Brain microvascular endothelial cell (primary cell): ENCODE measurements at regions not wholly inside any gene's neighbourhood (a gene's known extent, or its start where the extent isn't known, plus 50 kb on each side); places are given as distances from the start of the nearest gene placed in this dataset.

ENCODE experiments used
- DNase-seq: peaks from one replicate; pipeline ENCODE4 v3.0.0-alpha.2; 2020
- H3K27ac ChIP-seq: fragments of 250-450 bp; sonication (Bioruptor Pico); 2 replicates; pipeline ENCODE4 v1.5.1; 2020; ENCODE audit warnings: mild to moderate bottlenecking, moderate library complexity
- H3K27me3 ChIP-seq: fragments of 250-450 bp; sonication (Bioruptor Pico); replicated peaks from 2 replicates; pipeline ENCODE4 v1.5.1; 2020; ENCODE audit warnings: mild to moderate bottlenecking
- H3K36me3 ChIP-seq: fragments of 250-450 bp; sonication (Bioruptor Pico); replicated peaks from 2 replicates; pipeline ENCODE4 v1.5.1; 2020; ENCODE audit warnings: mild to moderate bottlenecking
- H3K4me3 ChIP-seq: 2 replicates; pipeline ENCODE4 v1.5.1; 2011; ENCODE audit warnings: low read depth, mild to moderate bottlenecking, control low read depth, low read length, moderate library complexity
- in situ Hi-C: cut with HindIII; loops from 2 replicates; pipeline ENCODE4 v1.10.0; 2017; ENCODE audit warnings: low sequenced_read_pairs, low pct_ligation_motif_present
- TF ChIP-seq, protein P1 (sequence below): IDR thresholded peaks from 2 replicates; pipeline ENCODE4 v1.5.1; 2011; ENCODE audit warnings: low read depth, mild to moderate bottlenecking, moderate library complexity, low read length, control low read depth, inconsistent platforms; ENCODE audit errors: missing control alignments

- H3K36me3 ChIP-seq, result no peaks in the 10 kb centered on the region
Observed at GRCh38 chr2:45121236-45121927, 112.1 kb upstream of the SIX2 start.

GRCh38 chr2:45120546-45120945, 111.3 kb upstream of the SIX2 start:
- Histone ChIP-seq H3K27ac (no peak overlapping the region), H3K4me3 (no peak overlapping the region), H3K36me3 (no peaks in the 10 kb centered on the region), H3K27me3 (no peaks in the 10 kb centered on the region)
- in situ Hi-C loops, result no loop called here
- TF ChIP-seq, protein P1, sequence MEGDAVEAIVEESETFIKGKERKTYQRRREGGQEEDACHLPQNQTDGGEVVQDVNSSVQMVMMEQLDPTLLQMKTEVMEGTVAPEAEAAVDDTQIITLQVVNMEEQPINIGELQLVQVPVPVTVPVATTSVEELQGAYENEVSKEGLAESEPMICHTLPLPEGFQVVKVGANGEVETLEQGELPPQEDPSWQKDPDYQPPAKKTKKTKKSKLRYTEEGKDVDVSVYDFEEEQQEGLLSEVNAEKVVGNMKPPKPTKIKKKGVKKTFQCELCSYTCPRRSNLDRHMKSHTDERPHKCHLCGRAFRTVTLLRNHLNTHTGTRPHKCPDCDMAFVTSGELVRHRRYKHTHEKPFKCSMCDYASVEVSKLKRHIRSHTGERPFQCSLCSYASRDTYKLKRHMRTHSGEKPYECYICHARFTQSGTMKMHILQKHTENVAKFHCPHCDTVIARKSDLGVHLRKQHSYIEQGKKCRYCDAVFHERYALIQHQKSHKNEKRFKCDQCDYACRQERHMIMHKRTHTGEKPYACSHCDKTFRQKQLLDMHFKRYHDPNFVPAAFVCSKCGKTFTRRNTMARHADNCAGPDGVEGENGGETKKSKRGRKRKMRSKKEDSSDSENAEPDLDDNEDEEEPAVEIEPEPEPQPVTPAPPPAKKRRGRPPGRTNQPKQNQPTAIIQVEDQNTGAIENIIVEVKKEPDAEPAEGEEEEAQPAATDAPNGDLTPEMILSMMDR, result no peak
- no peak for DNase-seq

More at GRCh38 chr2:45121236-45121927, 112.1 kb upstream of the SIX2 start:
- in situ Hi-C loops, result no loop called here
- H3K4me3 ChIP-seq, result no peak overlapping the region
- TF ChIP-seq, protein P1, result no peak
- no peak overlapping the region for H3K27ac ChIP-seq
- DNase-seq, result no peak
- no peaks in the 10 kb centered on the region for H3K27me3 ChIP-seq

DNA sequence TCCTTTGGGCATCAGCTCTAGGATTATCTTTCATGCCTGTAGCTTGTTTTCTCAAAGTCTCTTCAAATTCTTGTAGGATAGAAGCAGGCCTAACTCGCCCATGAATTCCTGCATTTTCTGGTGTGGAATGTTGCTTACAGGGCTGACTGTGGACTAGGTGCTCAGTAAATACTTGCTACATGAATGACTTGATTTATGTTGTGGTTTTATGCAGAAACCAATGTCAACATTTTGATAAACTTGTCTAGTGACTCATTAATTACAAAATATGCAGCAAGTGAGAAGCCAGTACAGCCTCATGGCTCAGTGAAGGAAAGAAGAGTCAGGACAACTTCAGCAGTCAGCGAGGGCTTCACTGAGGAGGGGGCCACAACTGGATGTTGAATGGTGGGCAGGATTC, 110.6 kb upstream of the SIX2 start:
- DNase-seq, result peak; percentile 63
- in situ Hi-C loops, result no loop called here
- H3K27ac ChIP-seq, result no peak overlapping the region

GRCh38 chr2:45119038-45119437, 109.8 kb upstream of the SIX2 start:
- H3K27ac ChIP-seq, result no peak overlapping the region
- no peaks in the 10 kb centered on the region for H3K36me3 ChIP-seq
- no peak overlapping the region for H3K4me3 ChIP-seq
- no peaks in the 10 kb centered on the region for H3K27me3 ChIP-seq
- TF ChIP-seq, protein P1, result no peak
- in situ Hi-C loops, result no loop called here
- peak; percentile 40 for DNase-seq

More for the DNA sequence above, 110.6 kb upstream of the SIX2 start:
- TF ChIP-seq, protein P1, result no peak
- no peaks in the 10 kb centered on the region for H3K27me3 ChIP-seq
- H3K4me3 ChIP-seq, result no peak overlapping the region
- no peaks in the 10 kb centered on the region for H3K36me3 ChIP-seq

GRCh38 chr2:45117383-45117782, 108.1 kb upstream of the SIX2 start:
- in situ Hi-C loops, result no loop called here
- Histone ChIP-seq H3K27me3 (no peaks in the 10 kb centered on the region), H3K27ac (no peak overlapping the region), H3K36me3 (no peaks in the 10 kb centered on the region), H3K4me3 (no peak overlapping the region)
- TF ChIP-seq, protein P1, result no peak
- no peak for DNase-seq

- Histone ChIP-seq H3K27ac (no peak overlapping the region), H3K36me3 (no peaks in the 10 kb centered on the region), H3K4me3 (no peak overlapping the region), H3K27me3 (no peaks in the 10 kb centered on the region)
- in situ Hi-C loops, result no loop called here
- TF ChIP-seq, protein P1, result no peak
- no peak for DNase-seq
Observed at GRCh38 chr2:45115181-45115580, 105.9 kb upstream of the SIX2 start.
